TTC549 (cell line): ENCODE measurements at regions not wholly inside any gene's neighbourhood (a gene's known extent, or its start where the extent isn't known, plus 50 kb on each side); places are given as distances from the start of the nearest gene placed in this dataset.

Experiments used
- FAIRE-seq: peaks from 2 replicates; lab custom pipeline; 2012; peaks lifted over from hg19 to GRCh38; lab: Jason Lieb, UNC

DNA sequence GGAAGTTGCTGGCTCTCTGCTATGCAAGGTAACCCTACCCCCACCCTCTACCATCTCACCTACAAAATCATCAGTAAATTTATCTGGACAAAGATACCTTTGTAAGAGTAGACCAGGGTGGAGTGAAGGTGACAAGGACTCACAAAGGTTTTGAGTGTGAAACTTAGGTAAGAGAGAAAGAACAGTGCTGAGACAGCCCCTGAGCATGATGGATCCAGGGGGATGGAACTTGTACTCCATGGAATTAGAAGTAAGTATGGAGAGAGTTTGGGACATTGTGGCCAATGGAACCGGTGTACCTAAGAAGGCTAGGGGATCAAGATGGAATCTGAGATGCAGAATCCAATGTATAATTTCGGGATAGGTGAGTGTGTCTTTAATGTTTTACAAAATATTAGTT, 153.0 kb upstream of the NSMCE3 start:
- FAIRE-seq, result no peak

DNA sequence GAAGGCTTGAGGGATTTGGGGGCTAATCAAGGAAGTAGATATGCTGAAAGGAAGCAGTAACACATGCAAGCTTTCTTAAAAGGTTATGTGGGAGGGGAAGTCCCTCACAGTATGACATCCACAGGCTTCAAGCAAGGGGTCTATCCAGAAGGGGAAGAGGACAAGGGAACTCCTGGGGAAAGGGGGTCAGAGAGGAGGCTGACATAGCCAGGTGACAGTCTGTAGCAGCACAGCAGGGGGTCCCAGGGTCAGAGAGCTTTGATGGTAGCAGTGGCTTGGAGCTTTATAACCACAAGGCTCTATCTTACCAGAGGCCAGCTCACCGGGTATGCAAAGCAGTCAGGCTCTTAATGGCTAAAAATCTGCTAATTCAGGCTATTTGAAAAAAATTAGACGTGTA, 150.6 kb upstream of the NSMCE3 start:
- no peak for FAIRE-seq

DNA sequence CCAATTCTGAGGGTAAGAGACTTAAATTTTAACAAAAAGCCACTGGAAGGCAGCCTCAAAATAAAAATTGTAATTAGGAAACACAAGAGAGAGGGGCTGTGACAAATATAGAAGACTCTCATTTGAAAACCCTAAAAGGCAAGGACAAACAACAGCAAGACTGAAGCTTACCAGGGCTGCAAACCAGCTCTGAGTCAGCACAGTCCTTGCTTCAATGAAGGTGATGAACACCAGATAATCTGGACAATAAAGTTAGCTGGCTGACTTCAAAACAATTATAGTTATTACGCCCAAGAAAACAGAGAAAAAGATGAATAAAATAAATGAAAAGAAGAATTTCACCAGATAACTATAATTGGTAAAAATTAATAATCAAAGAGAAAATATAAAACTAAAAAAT, 149.3 kb upstream of the NSMCE3 start:
- FAIRE-seq, result no peak

GRCh38 chr15:29418178-29418577, 148.6 kb upstream of the NSMCE3 start:
- FAIRE-seq, result no peak

- FAIRE-seq, result no peak
Measured at GRCh38 chr15:29411299-29411698, 141.7 kb upstream of the NSMCE3 start.

DNA sequence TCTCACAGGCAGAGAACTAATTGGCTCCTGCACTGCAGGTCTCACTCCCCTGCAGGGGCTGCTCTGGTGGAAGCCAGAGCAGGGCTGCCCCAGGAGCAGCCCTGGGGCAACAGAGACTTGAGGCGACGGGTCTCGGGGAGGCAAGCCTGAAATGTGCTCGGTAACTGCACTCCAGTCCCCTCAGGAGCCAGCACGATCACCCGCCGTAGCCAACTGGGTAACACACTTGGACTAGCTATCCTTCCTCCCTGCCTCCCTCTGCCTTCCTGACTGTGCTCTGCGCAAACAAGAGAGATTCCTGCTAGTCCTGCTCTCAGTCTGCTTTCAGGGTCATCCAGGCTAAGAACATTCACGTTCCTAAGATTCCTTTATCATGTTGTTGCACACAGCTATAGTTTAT, 140.7 kb upstream of the NSMCE3 start:
- FAIRE-seq, result no peak

GRCh38 chr15:29409890-29410289, 140.3 kb upstream of the NSMCE3 start:
- no peak for FAIRE-seq

DNA sequence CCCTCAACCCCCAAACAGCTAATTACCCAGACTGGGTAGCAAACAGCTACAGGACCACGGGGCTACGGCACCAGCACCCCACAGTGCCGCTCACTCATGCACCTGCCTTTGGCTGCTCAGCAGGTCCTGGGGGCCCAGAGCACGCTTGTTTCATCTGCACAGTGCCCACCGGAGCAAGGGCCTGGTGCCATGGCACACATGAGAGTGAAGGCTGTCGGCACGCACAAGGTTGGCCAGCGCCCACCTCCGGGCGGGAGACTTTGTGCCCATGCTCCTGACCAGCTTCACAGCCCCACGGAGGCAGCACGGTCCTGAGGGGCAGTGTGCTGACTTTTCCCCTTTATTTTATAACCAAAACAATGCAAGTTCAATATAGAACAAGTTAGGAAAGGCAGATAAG, 135.9 kb upstream of the NSMCE3 start:
- no peak for FAIRE-seq

DNA sequence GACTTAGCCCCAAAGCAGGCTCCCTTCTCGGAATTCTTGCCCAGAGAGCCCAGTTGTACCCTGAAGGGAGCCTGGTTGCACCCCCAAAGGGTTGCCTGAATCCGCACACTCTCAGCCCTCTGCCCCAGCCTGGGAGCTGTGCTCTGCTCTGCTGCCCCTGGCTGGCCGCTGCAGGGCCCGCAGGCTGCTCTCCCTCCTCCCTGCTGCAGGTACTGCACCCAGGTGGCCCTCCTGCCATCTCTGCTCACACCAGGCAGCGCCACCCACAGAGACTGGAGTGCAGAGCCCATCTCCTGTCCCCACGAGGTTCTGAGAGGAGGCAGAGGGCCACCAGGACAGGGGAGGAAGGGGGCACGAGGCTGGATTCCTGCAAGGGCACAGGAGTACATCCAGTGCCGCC, 134.2 kb upstream of the NSMCE3 start:
- FAIRE-seq, result no peak

- FAIRE-seq, result no peak
Measured at GRCh38 chr15:29401644-29402043, 132.0 kb upstream of the NSMCE3 start.

- no peak for FAIRE-seq
Measured at GRCh38 chr15:29400701-29401100, 131.1 kb upstream of the NSMCE3 start.

GRCh38 chr15:29398907-29399306, 129.3 kb upstream of the NSMCE3 start:
- no peak for FAIRE-seq

- FAIRE-seq, result no peak
Measured at GRCh38 chr15:29396176-29396811, 126.7 kb upstream of the NSMCE3 start.

GRCh38 chr15:29393443-29393842, 123.8 kb upstream of the NSMCE3 start:
- no peak for FAIRE-seq

DNA sequence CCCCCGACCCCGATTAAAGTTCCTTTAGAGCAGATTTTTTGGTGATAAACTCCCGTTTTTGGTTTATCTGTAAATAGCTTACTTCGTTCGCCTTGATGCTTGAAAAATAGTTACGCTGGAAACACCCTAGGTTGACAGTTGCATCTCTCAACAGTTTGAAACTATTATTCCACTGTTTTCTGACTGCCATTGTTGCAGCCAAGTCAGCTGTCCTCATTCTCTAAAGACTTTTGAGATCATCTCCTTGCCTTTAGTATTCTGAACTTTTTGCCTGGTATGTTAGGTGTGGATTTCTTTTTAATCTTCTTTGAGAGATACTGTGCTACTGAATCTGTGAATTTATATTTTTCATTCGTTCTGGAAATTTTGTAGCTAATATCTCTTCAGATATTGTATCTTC, 122.7 kb upstream of the NSMCE3 start:
- FAIRE-seq, result no peak

- no peak for FAIRE-seq
Measured at GRCh38 chr15:29390051-29390450, 120.4 kb upstream of the NSMCE3 start.

GRCh38 chr15:29386523-29386922, 116.9 kb upstream of the NSMCE3 start:
- no peak for FAIRE-seq

- no peak for FAIRE-seq
Measured at GRCh38 chr15:29383367-29383766, 113.7 kb upstream of the NSMCE3 start.

- no peak for FAIRE-seq
Measured at GRCh38 chr15:29382862-29383261, 113.2 kb upstream of the NSMCE3 start.

DNA sequence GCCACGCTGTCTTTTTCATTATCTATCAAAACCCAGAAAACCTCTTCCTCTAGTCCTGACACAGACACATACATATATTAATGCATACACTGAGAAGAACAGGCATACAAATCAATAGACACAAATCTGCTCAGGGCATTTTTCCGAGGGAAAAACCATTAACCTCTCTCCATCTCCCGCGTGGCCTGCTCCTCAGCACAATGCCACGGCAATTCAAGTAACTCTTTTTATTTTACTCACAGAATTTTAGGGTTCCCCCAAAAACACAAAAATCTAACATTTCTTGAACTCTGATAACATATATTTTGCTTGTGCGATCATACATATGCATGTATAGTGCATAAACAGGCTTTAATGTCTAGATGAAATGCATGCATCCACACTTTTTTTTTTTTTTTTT, 110.8 kb upstream of the NSMCE3 start:
- FAIRE-seq, result no peak

DNA sequence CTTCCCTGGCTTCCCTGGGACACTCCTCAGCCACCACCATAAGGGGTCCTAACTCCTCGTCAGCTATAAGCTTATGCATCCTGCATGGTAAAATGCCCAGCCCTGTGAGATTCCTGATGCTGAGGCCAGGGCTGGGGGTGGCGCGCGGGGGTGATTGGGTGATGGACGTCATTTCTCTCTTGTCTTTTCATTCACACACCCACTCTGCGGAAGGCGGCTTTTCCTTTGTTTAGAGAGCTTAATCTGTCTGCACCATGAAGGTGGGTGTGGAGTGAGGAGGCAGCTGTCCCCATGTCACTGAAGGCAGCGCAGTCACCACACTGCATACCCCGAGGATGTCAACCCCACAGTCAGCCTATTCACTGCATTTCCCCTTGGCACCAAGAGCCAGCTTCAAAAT, 110.0 kb upstream of the NSMCE3 start:
- no peak for FAIRE-seq

DNA sequence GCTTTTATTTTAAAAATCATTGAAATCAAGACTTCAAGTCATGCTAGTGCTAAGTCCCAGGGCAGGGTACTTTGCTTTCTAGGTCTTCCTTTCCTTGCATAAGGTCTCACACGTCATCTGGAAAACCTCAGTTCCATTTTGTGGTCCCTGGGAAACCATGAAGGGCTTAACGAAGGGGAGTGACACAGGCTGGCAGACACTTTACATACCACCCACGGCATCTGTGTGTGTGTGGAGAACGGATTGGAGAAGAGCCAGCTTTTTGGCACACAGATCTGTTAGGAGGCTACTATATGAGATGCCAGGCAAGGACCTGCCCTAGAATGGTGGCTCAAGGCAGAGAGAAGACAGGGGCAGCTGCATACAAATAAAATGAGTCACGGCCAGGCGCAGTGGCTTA, 107.5 kb upstream of the NSMCE3 start:
- no peak for FAIRE-seq

GRCh38 chr15:29376590-29376989, 107.0 kb upstream of the NSMCE3 start:
- no peak for FAIRE-seq

DNA sequence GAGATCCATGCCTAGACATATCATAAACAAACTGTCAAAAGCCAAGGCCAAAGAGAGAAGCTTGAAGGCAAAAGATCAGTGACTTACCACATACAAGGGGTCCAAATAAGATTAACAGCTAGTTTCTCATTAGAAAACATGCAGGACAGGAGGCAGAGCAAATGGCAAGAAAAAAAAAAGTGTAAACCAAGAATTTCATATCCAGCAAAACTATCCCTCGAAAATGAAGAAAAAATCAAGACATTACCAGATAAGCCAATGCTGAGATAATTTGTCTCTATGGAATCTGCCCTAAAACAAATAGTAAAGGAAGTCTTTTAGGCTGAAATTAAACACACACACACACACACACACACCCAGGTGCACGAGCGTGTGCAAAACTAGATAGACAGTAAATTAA, 99.6 kb upstream of the NSMCE3 start:
- FAIRE-seq, result no peak
